HCT116 (cell line): ENCODE measurements at regions not wholly inside any gene's neighbourhood (a gene's known extent, or its start where the extent isn't known, plus 50 kb on each side); places are given as distances from the start of the nearest gene placed in this dataset.

Source experiments
- ATAC-seq: fragments of 200-7000 bp; cut with Tn5 transposase; 2 replicates; pipeline ENCODE4 v1.9.1; 2020; ENCODE audit warnings: mild to moderate bottlenecking, moderate library complexity
- BruUV-seq: library from RNA; stranded (reverse); fragments of 400-500 nt; replicated peaks from 2 replicates; lab custom pipeline; 2021; lab: Mats Ljungman, UMichigan
- CTCF ChIA-PET: fragments of 300-600 bp; sonication (Branson Sonifier 250); formaldehyde crosslinking; loops from one replicate; lab custom pipeline; 2021; ENCODE audit warnings: antibody characterized with exemption; lab: Charles Lee
- POLR2A ChIA-PET: fragments of 300-600, 350-600 bp; sonication (Branson Sonifier 250); formaldehyde crosslinking; loops from one replicate; lab custom pipeline; 2021; ENCODE audit warnings: antibody characterized with exemption; lab: Charles Lee
- RAD21 ChIA-PET, 2 experiments: fragments of 300-600 bp; sonication (Branson Sonifier 250); formaldehyde crosslinking; loops; one replicate each; lab custom pipeline; 2023; ENCODE audit warnings: low total read pairs in 2 of 2; ENCODE audit not compliant: uncharacterized antibody in 2 of 2, unreplicated experiment in 2 of 2, low non-redundant PET in 1 of 2; lab: Charles Lee
- DNase-seq: peaks from one replicate; pipeline ENCODE4 v3.0.0-alpha.2; 2010; ENCODE audit warnings: low read depth, low spot score
- H2AFZ ChIP-seq: fragments of 200-600 bp; shearing (Covaris generic), sonication (generic); 2 replicates; pipeline ENCODE4 v1.6.1; 2017; ENCODE audit warnings: low read depth, mixed run types, mixed read lengths, antibody characterized with exemption, low read length; ENCODE audit not compliant: poor library complexity, severe bottlenecking
- H3K27ac ChIP-seq: 2 replicates; pipeline ENCODE4 v1.5.1; 2012; ENCODE audit warnings: low read depth, low read length
- H3K27me3 ChIP-seq: fragments of 200-600 bp; sonication (generic); 2 replicates; pipeline ENCODE4 v1.6.1; 2016; ENCODE audit warnings: mixed run types, low read length, mixed read lengths; ENCODE audit not compliant: insufficient read depth
- H3K36me3 ChIP-seq, 2 experiments: fragments of 200-500 bp in 1 of 2; fragments of 200-600 bp in 1 of 2; sonication (Bioruptor generic) in 1 of 2; sonication (generic) in 1 of 2; 2 replicates each; pipeline versions ENCODE4 v1.5.1 to v1.6.1; 2014 to 2016; ENCODE audit warnings: low read length in 2 of 2, inconsistent platforms in 1 of 2, mixed read lengths in 1 of 2, mixed run types in 1 of 2; ENCODE audit not compliant: insufficient read depth in 2 of 2, control insufficient read depth in 1 of 2
- H3K4me1 ChIP-seq, 2 experiments: fragments of 200-600 bp in 1 of 2; sonication (generic) in 1 of 2; 2 replicates each; pipeline versions ENCODE4 v1.5.1 to v1.6.1; 2012 to 2017; ENCODE audit warnings: low read length in 2 of 2, inconsistent platforms in 1 of 2, mild to moderate bottlenecking in 1 of 2, mixed read lengths in 1 of 2, mixed run types in 1 of 2, moderate library complexity in 1 of 2; ENCODE audit not compliant: insufficient read depth in 2 of 2, control insufficient read depth in 1 of 2
- H3K4me2 ChIP-seq: fragments of 200-600 bp; sonication (generic); 2 replicates; pipeline ENCODE4 v1.6.1; 2017; ENCODE audit warnings: mixed run types, low read length, mixed read lengths
- H3K4me3 ChIP-seq, 2 experiments: fragments of 200-600 bp in 1 of 2; sonication (generic) in 1 of 2; replicated peaks in 1 of 2; 2 replicates each; pipeline ENCODE4 v1.5.1; 2011 to 2016; ENCODE audit warnings: low read length in 2 of 2, control low read depth in 1 of 2, low read depth in 1 of 2, mild to moderate bottlenecking in 1 of 2, mixed read lengths in 1 of 2, mixed run types in 1 of 2
- H3K79me2 ChIP-seq: fragments of 200-600 bp; sonication (generic); 2 replicates; pipeline ENCODE4 v1.6.1; 2017; ENCODE audit warnings: mild to moderate bottlenecking, mixed run types, low read length, moderate library complexity, mixed read lengths; ENCODE audit not compliant: insufficient read depth
- H3K9ac ChIP-seq: fragments of 200-600 bp; sonication (generic); 2 replicates; pipeline ENCODE4 v1.6.1; 2016; ENCODE audit warnings: low read length, mixed read lengths
- H3K9me2 ChIP-seq: fragments of 200-600 bp; sonication (generic), shearing (Covaris generic); 2 replicates; pipeline ENCODE4 v1.6.1; 2017; ENCODE audit warnings: mixed run types, mild to moderate bottlenecking, moderate library complexity; ENCODE audit not compliant: insufficient read depth
- H3K9me3 ChIP-seq, 2 experiments: fragments of 200-500 bp in 1 of 2; fragments of 200-600 bp in 1 of 2; sonication (Bioruptor generic) in 1 of 2; sonication (generic) in 1 of 2; 2 replicates each; pipeline ENCODE4 v1.6.1; 2014 to 2017; ENCODE audit warnings: low read length in 2 of 2, mixed read lengths in 2 of 2, inconsistent platforms in 1 of 2, low read depth in 1 of 2, mild to moderate bottlenecking in 1 of 2, mixed run types in 1 of 2, moderate library complexity in 1 of 2; ENCODE audit not compliant: control insufficient read depth in 1 of 2, insufficient read depth in 1 of 2
- H4K20me1 ChIP-seq: fragments of 200-600 bp; sonication (generic), shearing (Covaris generic); 2 replicates; pipeline ENCODE4 v1.6.1; 2017; ENCODE audit warnings: mixed run types, mild to moderate bottlenecking, moderate library complexity; ENCODE audit not compliant: insufficient read depth
- ATF3 ChIP-seq: IDR thresholded peaks from 2 replicates; pipeline ENCODE4 v1.6.1; 2012
- CBX3 ChIP-seq: IDR thresholded peaks from 2 replicates; pipeline ENCODE4 v1.6.1; 2012; ENCODE audit warnings: low read depth
- CEBPB ChIP-seq: IDR thresholded peaks from 2 replicates; pipeline ENCODE4 v1.6.1; 2012; ENCODE audit warnings: low read depth
- CTCF ChIP-seq, 3 experiments: fragments of 200-600 bp in 1 of 3; sonication (generic) in 1 of 3; IDR thresholded peaks in 2 of 3; conservative IDR thresholded peaks in 1 of 3; 2 replicates each; pipeline ENCODE4 v1.5.1; 2012 to 2017; ENCODE audit warnings: low read depth in 2 of 3, low read length in 2 of 3, antibody characterized with exemption in 1 of 3, borderline replicate concordance in 1 of 3, control low read depth in 1 of 3, mild to moderate bottlenecking in 1 of 3, mixed read lengths in 1 of 3, mixed run types in 1 of 3, moderate library complexity in 1 of 3; ENCODE audit not compliant: insufficient read depth in 1 of 3
- EGR1 ChIP-seq: IDR thresholded peaks from 2 replicates; pipeline ENCODE4 v1.6.1; 2012; ENCODE audit warnings: low read depth
- ELF1 ChIP-seq: IDR thresholded peaks from 2 replicates; pipeline ENCODE4 v1.6.1; 2012; ENCODE audit warnings: low read depth, borderline replicate concordance
- EZH2 ChIP-seq: fragments of 200-600 bp; sonication (generic); IDR thresholded peaks from 2 replicates; pipeline ENCODE4 v1.6.1; 2017; ENCODE audit warnings: antibody characterized with exemption, mixed run types
- EZH2phosphoT487 ChIP-seq: fragments of 200-600 bp; IDR thresholded peaks from 2 replicates; pipeline ENCODE4 v1.6.1; 2018; ENCODE audit warnings: antibody characterized with exemption, borderline replicate concordance
- JUND ChIP-seq: IDR thresholded peaks from 2 replicates; pipeline ENCODE4 v1.6.1; 2012
- MAX ChIP-seq: IDR thresholded peaks from 2 replicates; pipeline ENCODE4 v1.6.1; 2012
- POLR2A ChIP-seq: IDR thresholded peaks from 2 replicates; pipeline ENCODE4 v1.7.0; 2011; ENCODE audit warnings: borderline replicate concordance; ENCODE audit not compliant: insufficient read depth, insufficient read length; ENCODE audit errors: extremely low read depth
- POLR2AphosphoS5 ChIP-seq: IDR thresholded peaks from 2 replicates; pipeline ENCODE4 v1.6.1; 2011; ENCODE audit warnings: mild to moderate bottlenecking, low read depth, low read length, moderate library complexity
- RAD21 ChIP-seq: IDR thresholded peaks from 2 replicates; pipeline ENCODE4 v1.6.1; 2012; ENCODE audit warnings: low read depth, mild to moderate bottlenecking
- SP1 ChIP-seq: IDR thresholded peaks from 2 replicates; pipeline ENCODE4 v1.6.1; 2012; ENCODE audit warnings: low read depth
- TCF7L2 ChIP-seq: IDR thresholded peaks from 2 replicates; pipeline ENCODE4 v1.7.0; 2011; ENCODE audit warnings: borderline replicate concordance, inconsistent platforms; ENCODE audit not compliant: insufficient read depth, insufficient read length; ENCODE audit errors: extremely low read depth
- YY1 ChIP-seq: IDR thresholded peaks from 2 replicates; pipeline ENCODE4 v1.6.1; 2011; ENCODE audit warnings: low read length, low read depth, moderate library complexity, mild to moderate bottlenecking; ENCODE audit not compliant: insufficient replicate concordance; ENCODE audit errors: extremely low read depth
- ZFX ChIP-seq: fragments of 450-650 bp; IDR thresholded peaks from 2 replicates; pipeline ENCODE4 v1.6.1; 2017
- intact Hi-C: fragments of 100-400 bp; cut with micrococcal nuclease; formaldehyde crosslinking; loops from 2 replicates; pipeline ENCODE4 v1.10.0; 2022

- ChIA-PET CTCF (no interaction called here), RAD21 (no interaction called here), POLR2A (no interaction called here)
- no TSS peak for BruUV-seq
- Histone ChIP-seq H3K9me2 (no peaks in the 10 kb centered on the region), H2AFZ (no peak overlapping the region), H3K4me2 (peak overlapping the region; percentile 43; the same call in 1 of the 2 replicates), H3K79me2 (no peaks in the 10 kb centered on the region), H3K9me3 (peaks cover 0 to 6% of the 10 kb centered on the region in 2 experiments; a peak in 1 of 4 replicates), H3K9ac (no peak overlapping the region), H3K4me3 (no peak overlapping the region), H3K27me3 (no peaks in the 10 kb centered on the region), H4K20me1 (no peaks in the 10 kb centered on the region), H3K27ac (no peak overlapping the region), H3K4me1 (peaks cover 6 to 27% of the 10 kb centered on the region in 2 experiments; a peak in 3 of 4 replicates), H3K36me3 (no peaks in the 10 kb centered on the region)
- TF ChIP-seq EZH2 (no peak), POLR2A (no peak), ELF1 (no peak), EZH2phosphoT487 (no peak), TCF7L2 (no peak), JUND (no peak), ZFX (no peak), RAD21 (no peak), CEBPB (no peak), ATF3 (no peak), YY1 (no peak), POLR2AphosphoS5 (no peak), CBX3 (no peak), EGR1 (no peak), MAX (no peak), SP1 (no peak), CTCF (IDR thresholded peaks at IDR 0.05 in 2 of 3, conservative IDR thresholded peaks at IDR 0.05 in 1 of 3; ENCODE audit: borderline replicate concordance in 1 of 3, insufficient read depth in 1 of 3, low read depth in 2 of 3, low read length in 2 of 3) (no peak)
- intact Hi-C loops = no loop called here
- DNase-seq (no peak), ATAC-seq (no peak)
Observed at GRCh38 chr20:1840817-1841553, 54.2 kb upstream of the SIRPA start.
